MV-4-11 (cell line): ENCODE measurements at regions not wholly inside any gene's neighbourhood (a gene's known extent, or its start where the extent isn't known, plus 50 kb on each side); places are given as distances from the start of the nearest gene placed in this dataset.
"Not testable (repeated sequence)": the region's sequence is repeated elsewhere in the genome, so short reads cannot be mapped to it uniquely, and the experiment has no call there.

ENCODE experiments used
- DNase-seq: peaks from one replicate; lab custom pipeline; 2025; lab: John Stamatoyannopoulos, UW

DNA sequence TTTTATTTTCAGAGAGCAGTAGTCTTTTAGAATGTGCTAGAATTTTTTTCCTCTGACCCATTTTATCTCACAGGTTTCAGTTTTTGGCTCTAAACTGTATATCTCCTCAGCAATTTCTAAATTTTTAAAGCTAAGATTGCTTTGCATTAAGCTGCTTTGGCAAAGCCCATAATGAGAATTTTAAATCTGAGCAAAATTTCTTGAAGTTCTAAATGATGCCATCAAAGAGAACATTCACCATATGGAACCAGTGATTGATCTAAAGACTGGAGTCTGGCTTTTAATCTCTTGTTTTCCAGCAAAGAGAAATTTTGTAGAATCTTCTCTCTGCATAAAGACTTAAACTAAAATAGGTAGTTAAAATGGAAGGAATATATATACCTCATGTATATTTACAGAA lies 313.6 kb downstream of the TBC1D32 start:
- no peak for DNase-seq

GRCh38 chr6:121008553-121008952 lies 325.7 kb downstream of the TBC1D32 start:
- DNase-seq = peak; percentile 13

DNA sequence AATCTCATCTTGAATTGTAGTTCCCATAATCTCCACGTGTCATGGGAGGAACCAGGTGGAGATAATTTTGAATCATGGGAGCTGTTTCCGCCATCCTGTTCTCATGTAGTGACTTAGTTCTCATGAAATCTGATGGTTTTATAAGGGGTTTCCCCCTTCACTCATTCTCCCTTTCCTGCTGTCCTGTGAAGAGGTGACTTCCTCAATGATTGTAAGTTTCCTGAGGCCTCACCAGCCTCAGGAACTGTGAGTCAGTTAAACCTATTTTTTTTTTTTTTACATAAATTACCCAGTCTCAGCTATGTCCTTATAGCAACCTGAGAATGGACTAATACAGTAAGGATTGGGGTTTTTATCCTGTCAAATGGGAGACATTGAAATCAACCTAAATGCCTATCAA lies 328.3 kb downstream of the TBC1D32 start:
- DNase-seq = no peak

DNA sequence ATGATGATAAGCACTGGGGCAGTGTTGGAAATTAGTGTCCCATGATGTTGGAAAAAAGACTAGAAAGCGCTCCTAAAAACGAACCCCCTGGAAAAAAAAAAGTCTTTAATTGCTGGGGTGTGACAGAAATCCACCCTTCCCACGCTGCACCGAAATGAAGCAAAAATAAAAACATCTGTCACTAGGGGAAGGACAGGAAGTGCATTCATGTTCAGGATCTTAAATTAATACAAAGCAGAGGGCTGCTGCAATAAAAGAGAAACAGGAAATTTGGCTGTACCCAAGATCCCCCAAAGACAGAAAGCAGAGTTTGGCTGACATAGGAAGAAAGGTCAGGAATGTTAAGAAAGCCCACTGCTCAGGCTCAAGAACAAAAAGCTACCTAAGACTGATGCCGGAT lies 333.9 kb downstream of the TBC1D32 start:
- no peak for DNase-seq

- DNase-seq = no peak
Measured at GRCh38 chr6:120996340-120996739, 337.9 kb downstream of the TBC1D32 start.

- DNase-seq = no peak
Measured at GRCh38 chr6:120994573-120994967, 339.7 kb downstream of the TBC1D32 start.

- no peak for DNase-seq
Measured at GRCh38 chr6:120993929-120994572, 340.2 kb downstream of the TBC1D32 start.

GRCh38 chr6:120992257-120992656 lies 342.0 kb downstream of the TBC1D32 start:
- DNase-seq = peak; percentile 22

GRCh38 chr6:120990866-120991265 lies 343.4 kb downstream of the TBC1D32 start:
- no peak for DNase-seq

DNA sequence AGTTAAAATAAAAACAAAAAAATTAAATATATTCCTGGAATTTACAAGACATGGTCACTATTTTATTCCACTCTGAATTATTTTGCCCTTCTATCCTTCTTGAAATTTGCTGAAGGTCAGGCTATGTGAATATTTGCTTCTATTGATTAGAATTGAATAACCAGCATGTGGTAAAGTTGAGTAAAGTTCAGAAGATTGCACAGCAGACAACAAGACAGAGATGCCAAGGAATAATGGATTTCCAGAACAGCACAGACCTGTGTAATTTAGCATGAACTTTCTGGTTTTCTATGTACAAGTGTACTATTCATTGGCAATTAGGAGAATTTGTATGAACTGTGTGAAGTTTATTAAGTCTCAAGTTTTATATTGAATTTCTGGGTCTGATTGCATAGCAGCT lies 352.4 kb downstream of the TBC1D32 start:
- DNase-seq = no peak

DNA sequence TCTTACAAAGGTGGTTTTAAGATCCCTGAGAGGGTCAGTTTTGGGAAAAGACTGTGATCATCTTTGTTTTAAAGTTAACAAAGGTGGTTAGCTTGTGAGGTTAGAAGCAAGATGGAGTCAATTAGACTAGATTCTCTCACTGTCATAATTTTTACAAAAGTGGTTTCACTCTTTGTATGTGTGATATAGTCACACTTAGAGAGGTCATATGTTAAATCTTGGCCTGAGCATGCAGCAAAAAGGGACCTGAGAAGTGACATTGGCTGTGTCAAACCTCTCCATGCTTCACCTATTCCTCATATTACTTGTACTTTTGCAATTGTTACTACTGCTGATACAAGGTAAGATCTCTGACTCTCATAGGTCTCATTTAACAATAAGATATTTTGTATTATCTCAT lies 368.0 kb downstream of the TBC1D32 start:
- no peak for DNase-seq

DNA sequence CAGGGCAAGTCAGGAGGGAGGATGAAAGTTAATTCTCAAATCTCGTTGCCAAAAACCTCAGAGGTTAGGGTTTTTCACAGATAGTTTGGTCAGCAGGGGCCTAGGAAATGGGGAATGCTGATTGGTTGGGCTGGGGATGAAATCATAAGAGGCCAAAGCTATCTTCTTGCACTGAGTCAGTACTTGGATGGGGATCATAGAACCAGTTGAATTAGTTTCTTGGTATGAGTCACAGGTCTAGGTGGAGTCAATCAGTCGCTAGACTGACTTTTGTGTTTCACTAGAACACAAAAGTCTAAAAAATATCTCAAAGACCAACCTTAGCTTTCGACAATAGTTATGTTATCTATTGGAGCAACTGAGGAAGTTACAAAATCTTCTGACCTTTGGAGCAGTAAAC lies 368.5 kb downstream of the TBC1D32 start:
- DNase-seq = no peak

DNA sequence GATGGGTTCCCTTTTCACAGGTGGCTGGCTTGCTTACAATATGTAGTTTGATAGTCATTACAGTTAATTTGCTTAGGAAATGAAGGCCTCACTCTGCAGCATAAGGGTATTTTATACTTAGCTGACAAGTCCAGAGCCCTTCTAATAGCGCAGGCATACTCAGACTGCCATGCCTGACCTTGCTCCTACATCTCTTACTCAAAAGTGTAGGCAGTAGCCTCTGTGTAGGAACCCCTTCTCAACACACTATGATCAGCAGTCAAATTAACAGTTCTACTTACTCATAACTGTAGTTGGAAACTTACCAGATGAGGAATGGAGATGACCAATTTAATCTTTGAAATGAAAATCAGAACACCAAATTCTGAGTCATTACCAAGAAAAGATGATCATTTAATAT lies 373.5 kb downstream of the TBC1D32 start:
- DNase-seq = no peak

DNA sequence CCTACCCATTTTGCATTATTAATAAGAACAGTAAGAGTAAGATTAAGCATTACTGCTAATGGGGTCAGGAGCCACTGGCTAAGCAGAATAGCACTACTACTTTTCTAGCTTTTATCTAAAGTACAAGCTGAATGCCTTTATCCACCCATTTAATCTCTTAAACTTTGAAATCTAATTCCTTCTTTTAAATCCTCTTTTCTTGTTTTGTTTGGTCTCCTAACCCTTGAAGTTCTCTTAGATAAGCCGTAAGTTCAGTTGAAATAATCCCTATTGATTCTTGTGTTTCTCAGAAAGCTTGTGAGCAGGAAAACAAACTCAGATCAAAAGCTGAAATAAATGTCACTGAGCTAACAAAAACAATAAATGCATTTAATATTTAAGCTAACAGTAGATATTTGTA lies 380.2 kb downstream of the TBC1D32 start:
- DNase-seq = no peak

DNA sequence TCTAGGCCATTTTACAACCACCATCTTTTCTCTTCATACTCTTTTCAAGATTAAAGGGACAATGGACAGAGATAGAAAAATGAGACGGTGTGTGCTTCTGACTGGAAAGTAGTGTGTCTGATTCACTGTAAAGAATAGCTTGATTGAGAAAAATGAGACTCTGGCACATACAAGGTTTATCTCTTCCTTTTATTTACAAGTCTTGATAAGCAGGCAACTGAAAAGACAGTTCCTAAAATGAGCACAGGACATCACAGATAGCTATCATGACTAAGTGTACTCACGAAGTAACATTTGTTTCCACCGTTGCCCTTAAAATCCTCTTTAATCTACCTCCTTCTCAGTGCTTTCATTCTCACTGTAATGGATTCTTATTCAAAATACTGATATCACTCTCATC lies 383.0 kb downstream of the TBC1D32 start:
- DNase-seq = no peak

GRCh38 chr6:120947111-120947510 lies 387.2 kb downstream of the TBC1D32 start:
- no peak for DNase-seq

DNA sequence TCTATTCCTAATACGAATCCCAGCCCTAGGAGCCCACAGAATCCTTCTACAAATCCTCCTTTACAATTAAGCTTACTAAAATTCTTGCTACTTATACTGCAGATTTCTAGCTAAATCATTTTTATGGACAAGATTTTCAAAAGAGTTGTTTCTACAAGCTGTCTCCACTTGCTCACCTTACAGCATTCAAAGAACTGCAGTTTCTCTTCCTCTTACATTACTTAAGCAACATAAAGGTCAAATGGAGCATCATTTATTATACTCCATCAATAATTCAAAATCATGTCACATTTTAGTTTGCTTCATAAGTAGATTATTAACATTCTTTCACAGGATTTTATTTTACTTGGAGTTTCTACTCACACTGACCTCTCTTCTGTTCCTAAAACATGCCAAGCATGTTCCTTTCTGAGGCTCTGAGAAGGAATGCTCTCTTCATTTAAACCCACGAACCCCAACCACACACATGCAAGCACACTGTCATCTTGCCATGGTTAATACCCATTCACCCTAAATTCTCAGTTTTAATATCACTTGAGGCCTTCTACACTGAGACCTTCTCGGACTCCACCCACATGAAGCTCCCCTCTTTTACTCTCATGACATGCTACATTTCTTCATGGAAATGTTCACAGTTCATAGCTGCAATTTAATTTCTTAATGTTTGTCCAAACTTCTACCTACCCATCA lies 388.2 kb downstream of the TBC1D32 start:
- DNase-seq = peak; percentile 17

GRCh38 chr6:120938876-120939472 lies 395.3 kb downstream of the TBC1D32 start:
- peak; percentile 75 for DNase-seq

DNA sequence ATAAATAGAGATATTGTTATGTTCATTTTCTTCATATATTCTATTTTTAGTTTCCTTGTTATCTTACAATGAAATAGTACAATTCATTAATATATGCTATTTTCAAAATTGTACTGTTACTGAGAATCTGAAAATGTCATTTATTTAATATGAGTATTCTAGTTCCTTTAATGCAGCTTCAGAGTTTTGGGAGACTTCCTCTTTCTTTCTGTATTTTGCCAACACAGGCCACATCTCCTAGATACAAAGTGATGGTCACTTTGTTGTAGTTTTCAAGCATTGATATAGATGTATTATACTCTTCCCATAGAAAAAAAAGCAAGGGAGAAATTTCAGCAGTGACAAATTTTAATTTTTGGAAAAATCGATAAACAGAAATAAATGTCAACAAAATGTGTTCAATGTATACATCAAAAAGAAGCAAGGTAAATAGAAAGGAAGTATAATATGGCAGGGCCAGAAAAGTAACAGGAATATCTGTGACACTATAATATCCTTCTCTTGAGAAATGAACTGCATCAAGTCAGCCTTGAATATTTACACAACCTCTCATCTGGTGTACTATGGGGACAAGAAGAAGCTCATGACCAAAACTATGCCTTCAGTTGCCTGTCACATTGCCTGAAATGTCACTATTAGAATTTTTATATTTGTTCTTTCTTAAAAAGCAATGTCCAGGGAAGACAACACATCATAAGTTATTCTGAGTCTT lies 396.0 kb downstream of the TBC1D32 start:
- peak; percentile 55 for DNase-seq

DNA sequence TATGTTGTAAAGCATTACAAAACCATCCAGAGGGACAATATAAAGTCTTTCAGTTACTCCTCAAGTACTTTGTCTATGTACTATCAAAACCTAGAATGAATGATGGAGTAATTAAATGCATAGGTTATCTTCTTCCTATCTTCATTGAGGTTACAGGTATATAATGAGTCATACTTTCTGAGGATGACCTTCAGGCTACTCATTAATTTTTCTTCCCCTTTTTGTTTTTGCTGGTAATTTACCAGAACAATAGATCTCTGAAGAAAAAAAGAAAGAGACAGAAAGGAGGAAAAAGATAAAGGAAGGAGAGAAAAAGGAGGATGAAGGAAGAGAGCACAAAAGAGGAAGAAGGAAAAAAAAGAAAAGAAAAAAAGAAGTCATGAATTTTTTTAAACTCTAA lies 398.4 kb downstream of the TBC1D32 start:
- no peak for DNase-seq

GRCh38 chr6:120935016-120935415 lies 399.3 kb downstream of the TBC1D32 start:
- DNase-seq = no peak

DNA sequence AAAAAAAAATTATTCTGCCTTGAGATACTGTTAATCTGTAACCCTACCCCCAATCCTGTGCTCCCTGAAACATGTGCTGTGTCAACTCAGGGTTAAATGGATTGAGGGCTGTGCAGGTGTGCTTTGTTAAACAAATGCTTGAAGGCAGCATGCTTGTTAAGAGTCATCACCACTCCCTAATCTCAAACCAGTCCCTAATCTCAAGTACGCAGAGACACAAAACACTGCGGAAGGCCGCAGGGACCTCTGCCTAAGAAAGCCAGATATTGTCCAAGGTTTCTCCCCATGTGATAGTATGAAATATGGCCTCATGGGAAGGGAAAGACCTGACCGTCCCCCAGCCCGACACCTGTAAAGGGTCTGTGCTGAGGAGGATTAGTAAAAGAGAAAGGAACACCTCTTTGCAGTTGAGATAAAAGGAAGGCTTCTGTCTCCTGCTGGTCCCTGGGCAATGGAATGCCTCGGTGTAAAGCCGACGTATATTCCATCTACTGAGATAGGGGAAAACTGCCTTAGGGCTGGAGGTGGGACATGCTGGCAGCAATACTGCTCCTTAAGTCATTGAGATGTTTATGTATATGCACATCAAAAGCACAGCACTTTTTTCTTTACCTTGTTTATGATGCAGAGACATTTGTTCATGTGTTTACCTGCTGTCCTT lies 402.6 kb downstream of the TBC1D32 start:
- DNase-seq = not testable (repeated sequence)
